ENCODE measurements at regions not wholly inside any gene's neighbourhood (a gene's known extent, or its start where the extent isn't known, plus 50 kb on each side); places are given as distances from the start of the nearest gene placed in this dataset.

DNA sequence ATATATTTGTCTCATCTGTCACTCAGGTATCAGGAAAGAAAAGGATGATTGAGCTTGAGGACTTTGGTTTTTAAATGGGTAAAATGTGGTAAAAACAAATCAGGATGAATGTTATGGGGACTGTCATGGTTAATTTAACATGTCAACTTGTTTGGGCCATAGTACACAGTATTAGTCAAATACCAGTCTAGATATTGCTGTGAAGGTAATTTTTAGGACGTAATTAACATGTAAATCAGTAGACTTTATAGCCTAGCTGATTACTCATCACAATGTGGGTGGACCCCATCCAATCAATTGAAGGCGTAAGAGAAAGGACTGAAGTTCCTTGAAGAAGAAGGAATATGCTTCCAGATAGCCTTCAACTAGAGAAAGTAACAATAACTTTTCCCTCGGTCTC lies 275.7 kb upstream of the ZNF804A start:
- no peaks in the 10 kb centered on the region for H4K20me1 ChIP-seq (replicated peaks; ENCODE audit: control insufficient read depth, extremely low read depth, insufficient read depth, low read length)
- intact Hi-C loops (cut with micrococcal nuclease) (no loop called here), dilution Hi-C loops (cut with MboI; ENCODE audit: extremely low pct_ligation_motif_present, low sequenced_read_pairs) (no loop called here)
- ChIA-PET POLR2A (no interaction called here), CTCF (interaction anchor here (1.2 kb wide), 1 partner anchor 35 kb away, joined by 4 read pairs; no protein-coding TSS in a partner anchor)
- H3K4me3 ChIP-seq (replicated peaks in 1 of 3; ENCODE audit: insufficient read depth in 1 of 3, low read depth in 1 of 3, low read length in 3 of 3) = no peak overlapping the region
- H2AFZ ChIP-seq (ENCODE audit: low read depth, low read length) = no peak overlapping the region
- no peak overlapping the region for H3K27ac ChIP-seq (ENCODE audit: insufficient read depth, low read depth, low read length)
- no peak overlapping the region for H3K4me2 ChIP-seq (ENCODE audit: insufficient read depth, low read length)
- no peaks in the 10 kb centered on the region for H3K79me2 ChIP-seq (ENCODE audit: control insufficient read depth, insufficient read depth, low read length)
- TF ChIP-seq GATA2 (IDR thresholded peaks at IDR 0.05; ENCODE audit: insufficient read depth, insufficient read length, low read depth, low read length) (no peak), POLR2A (IDR thresholded peaks at IDR 0.05; ENCODE audit: low read depth, low read length) (no peak), MAX (IDR thresholded peaks at IDR 0.05; ENCODE audit: insufficient read depth, insufficient read length) (no peak), FOS (IDR thresholded peaks at IDR 0.05; ENCODE audit: borderline replicate concordance, insufficient read depth, low read length) (no peak), JUN (IDR thresholded peaks at IDR 0.05; ENCODE audit: borderline replicate concordance, insufficient read depth, insufficient read length, low read depth) (no peak), EZH2 (IDR thresholded peaks at IDR 0.05; ENCODE audit: borderline replicate concordance, low read depth, low read length, severe bottlenecking) (no peak), MYC (IDR thresholded peaks at IDR 0.05; ENCODE audit: low read depth, low read length) (no peak), POLR2AphosphoS5 (IDR thresholded peaks at IDR 0.05; ENCODE audit: insufficient read depth, low read depth, low read length) (no peak)
- TF ChIP-seq, protein P1, sequence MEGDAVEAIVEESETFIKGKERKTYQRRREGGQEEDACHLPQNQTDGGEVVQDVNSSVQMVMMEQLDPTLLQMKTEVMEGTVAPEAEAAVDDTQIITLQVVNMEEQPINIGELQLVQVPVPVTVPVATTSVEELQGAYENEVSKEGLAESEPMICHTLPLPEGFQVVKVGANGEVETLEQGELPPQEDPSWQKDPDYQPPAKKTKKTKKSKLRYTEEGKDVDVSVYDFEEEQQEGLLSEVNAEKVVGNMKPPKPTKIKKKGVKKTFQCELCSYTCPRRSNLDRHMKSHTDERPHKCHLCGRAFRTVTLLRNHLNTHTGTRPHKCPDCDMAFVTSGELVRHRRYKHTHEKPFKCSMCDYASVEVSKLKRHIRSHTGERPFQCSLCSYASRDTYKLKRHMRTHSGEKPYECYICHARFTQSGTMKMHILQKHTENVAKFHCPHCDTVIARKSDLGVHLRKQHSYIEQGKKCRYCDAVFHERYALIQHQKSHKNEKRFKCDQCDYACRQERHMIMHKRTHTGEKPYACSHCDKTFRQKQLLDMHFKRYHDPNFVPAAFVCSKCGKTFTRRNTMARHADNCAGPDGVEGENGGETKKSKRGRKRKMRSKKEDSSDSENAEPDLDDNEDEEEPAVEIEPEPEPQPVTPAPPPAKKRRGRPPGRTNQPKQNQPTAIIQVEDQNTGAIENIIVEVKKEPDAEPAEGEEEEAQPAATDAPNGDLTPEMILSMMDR (IDR thresholded peaks at IDR 0.05; ENCODE audit: extremely low read depth in 1 of 2, insufficient read depth in 1 of 2, low read depth in 1 of 2, low read length in 2 of 2) = no peak
- no peaks in the 10 kb centered on the region for H3K27me3 ChIP-seq (ENCODE audit: control insufficient read depth in 2 of 2, insufficient read depth in 2 of 2, low read length in 2 of 2)
- no peaks in the 10 kb centered on the region for H3K4me1 ChIP-seq (ENCODE audit: control insufficient read depth, extremely low read depth, insufficient read depth, low read length)
- no peaks in the 10 kb centered on the region for H3K36me3 ChIP-seq (ENCODE audit: control insufficient read depth in 2 of 2, extremely low read depth in 1 of 2, insufficient read depth in 2 of 2, low read length in 2 of 2)
- DNase-seq (ENCODE audit: low read depth, low spot score) (no peak), FAIRE-seq (no peak)
- no peak overlapping the region for H3K9ac ChIP-seq (replicated peaks; ENCODE audit: extremely low read depth, insufficient read depth, low read length)
- BruUV-seq (replicated peaks) = no TSS peak
- H3K9me1 ChIP-seq (replicated peaks; ENCODE audit: control insufficient read depth, extremely low read depth, insufficient read depth, low read length) = no peaks in the 10 kb centered on the region
- H3K9me3 ChIP-seq (replicated peaks; ENCODE audit: control insufficient read depth, insufficient read depth, low read length) = no peaks in the 10 kb centered on the region

Data from endothelial cell of umbilical vein (primary cell).